SU-DHL-6 (cell line): ENCODE measurements at regions not wholly inside any gene's neighbourhood (a gene's known extent, or its start where the extent isn't known, plus 50 kb on each side); places are given as distances from the start of the nearest gene placed in this dataset.

Experiments used
- H2AFZ ChIP-seq: fragments of 200-600 bp; sonication (generic); 2 replicates; pipeline ENCODE4 v1.6.1; 2014; ENCODE audit warnings: low read depth, mild to moderate bottlenecking, moderate library complexity, mixed read lengths, antibody characterized with exemption, low read length; ENCODE audit not compliant: severe bottlenecking
- H3F3A ChIP-seq: fragments of 200-600 bp; shearing (Covaris generic); 2 replicates; pipeline ENCODE4 v1.6.0; 2016; ENCODE audit warnings: antibody characterized with exemption, mild to moderate bottlenecking; ENCODE audit not compliant: insufficient read depth
- H3K27ac ChIP-seq: fragments of 200-600 bp; sonication (generic); 2 replicates; pipeline ENCODE4 v1.5.1; 2016; ENCODE audit warnings: low read depth, mild to moderate bottlenecking, low read length, moderate library complexity, mixed read lengths
- H3K27me3 ChIP-seq: fragments of 200-600 bp; sonication (generic), shearing (Covaris generic); 2 replicates; pipeline ENCODE4 v1.6.0; 2014; ENCODE audit warnings: mild to moderate bottlenecking, low read length
- H3K36me3 ChIP-seq: fragments of 200-600 bp; sonication (generic); 2 replicates; pipeline ENCODE4 v1.6.1; 2014; ENCODE audit warnings: mild to moderate bottlenecking, low read length, mixed read lengths
- H3K4me2 ChIP-seq: fragments of 300-600, 200-600 bp; shearing (Covaris generic), sonication (generic); 2 replicates; pipeline ENCODE4 v1.6.0; 2014; ENCODE audit warnings: low read length, low read depth, mild to moderate bottlenecking; ENCODE audit not compliant: poor library complexity, severe bottlenecking
- H3K4me3 ChIP-seq: fragments of 200-600 bp; sonication (generic); 2 replicates; pipeline ENCODE4 v1.5.1; 2014; ENCODE audit warnings: antibody characterized with exemption, low read length, mild to moderate bottlenecking, mixed read lengths; ENCODE audit not compliant: insufficient read depth, poor library complexity, severe bottlenecking
- H3K79me2 ChIP-seq: fragments of 200-600 bp; sonication (generic); 2 replicates; pipeline ENCODE4 v1.6.1; 2014; ENCODE audit warnings: mild to moderate bottlenecking, low read length, moderate library complexity; ENCODE audit not compliant: insufficient read depth
- H3K9ac ChIP-seq: fragments of 200-600 bp; sonication (generic); 2 replicates; pipeline ENCODE4 v1.7.0; 2014; ENCODE audit warnings: mild to moderate bottlenecking, low read length
- H3K9me2 ChIP-seq: fragments of 200-600 bp; sonication (generic); replicated peaks from 2 replicates; pipeline ENCODE4 v1.6.1; 2014; ENCODE audit warnings: low read length; ENCODE audit not compliant: insufficient read depth
- H3K9me3 ChIP-seq: fragments of 200-600 bp; sonication (generic); 2 replicates; pipeline ENCODE4 v1.6.1; 2014; ENCODE audit warnings: low read length, mixed read lengths; ENCODE audit not compliant: insufficient read depth
- H4K20me1 ChIP-seq: fragments of 200-600 bp; sonication (generic); 2 replicates; pipeline ENCODE4 v1.6.1; 2014; ENCODE audit warnings: low read depth, mild to moderate bottlenecking, antibody characterized with exemption, low read length, moderate library complexity, mixed read lengths
- EZH2phosphoT487 ChIP-seq: fragments of 200-600 bp; sonication (generic), shearing (Covaris generic); conservative IDR thresholded peaks from 2 replicates; pipeline ENCODE4 v1.6.1; 2018; ENCODE audit warnings: mild to moderate bottlenecking, antibody characterized with exemption, low read length, moderate library complexity, mixed read lengths
- TF ChIP-seq, protein P1 (sequence below): fragments of 200-600 bp; sonication (generic); IDR thresholded peaks from one replicate; pipeline ENCODE4 v1.5.1; 2017; ENCODE audit warnings: antibody characterized with exemption, mild to moderate bottlenecking, low read length, moderate library complexity; ENCODE audit not compliant: insufficient read depth, poor library complexity, severe bottlenecking

DNA sequence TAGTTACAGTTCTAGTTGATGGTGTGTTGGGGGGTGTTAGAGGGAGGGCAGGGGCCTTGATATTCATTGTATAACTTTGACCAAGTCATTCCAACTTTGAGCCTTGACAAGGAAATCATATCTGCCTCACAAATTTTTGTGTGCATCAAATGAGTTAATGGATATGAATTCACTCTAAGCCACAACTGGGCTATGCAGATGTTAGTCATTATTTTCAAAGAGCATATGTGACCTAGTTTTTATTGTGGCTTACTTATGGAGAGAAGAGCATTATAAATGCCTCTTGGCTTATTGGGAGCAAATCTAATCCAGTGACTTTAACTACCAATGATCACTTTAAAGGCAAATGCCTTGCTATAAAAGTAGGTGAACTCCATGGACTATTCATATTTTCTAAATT lies 250.2 kb downstream of the LPIN1 start:
- Histone ChIP-seq H3F3A (peaks cover 17% of the 10 kb centered on the region), H3K4me3 (no peak overlapping the region), H3K27ac (peak overlapping the region; percentile 100; the same call in 1 of the 2 replicates), H4K20me1 (no peaks in the 10 kb centered on the region), H3K27me3 (no peaks in the 10 kb centered on the region), H2AFZ (no peak overlapping the region), H3K36me3 (peaks cover 7% of the 10 kb centered on the region; the same call in 1 of the 2 replicates), H3K9me2 (no peaks in the 10 kb centered on the region), H3K79me2 (no peaks in the 10 kb centered on the region), H3K9ac (no peak overlapping the region), H3K9me3 (no peaks in the 10 kb centered on the region; the same call in 1 of the 2 replicates), H3K4me2 (no peak overlapping the region)
- no peak for TF ChIP-seq EZH2phosphoT487
- TF ChIP-seq, protein P1, sequence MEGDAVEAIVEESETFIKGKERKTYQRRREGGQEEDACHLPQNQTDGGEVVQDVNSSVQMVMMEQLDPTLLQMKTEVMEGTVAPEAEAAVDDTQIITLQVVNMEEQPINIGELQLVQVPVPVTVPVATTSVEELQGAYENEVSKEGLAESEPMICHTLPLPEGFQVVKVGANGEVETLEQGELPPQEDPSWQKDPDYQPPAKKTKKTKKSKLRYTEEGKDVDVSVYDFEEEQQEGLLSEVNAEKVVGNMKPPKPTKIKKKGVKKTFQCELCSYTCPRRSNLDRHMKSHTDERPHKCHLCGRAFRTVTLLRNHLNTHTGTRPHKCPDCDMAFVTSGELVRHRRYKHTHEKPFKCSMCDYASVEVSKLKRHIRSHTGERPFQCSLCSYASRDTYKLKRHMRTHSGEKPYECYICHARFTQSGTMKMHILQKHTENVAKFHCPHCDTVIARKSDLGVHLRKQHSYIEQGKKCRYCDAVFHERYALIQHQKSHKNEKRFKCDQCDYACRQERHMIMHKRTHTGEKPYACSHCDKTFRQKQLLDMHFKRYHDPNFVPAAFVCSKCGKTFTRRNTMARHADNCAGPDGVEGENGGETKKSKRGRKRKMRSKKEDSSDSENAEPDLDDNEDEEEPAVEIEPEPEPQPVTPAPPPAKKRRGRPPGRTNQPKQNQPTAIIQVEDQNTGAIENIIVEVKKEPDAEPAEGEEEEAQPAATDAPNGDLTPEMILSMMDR, result no peak

GRCh38 chr2:11997142-11997541 lies 250.7 kb downstream of the LPIN1 start:
- no peaks in the 10 kb centered on the region; the same call in 1 of the 2 replicates for H3K9me3 ChIP-seq
- TF ChIP-seq, protein P1, result no peak
- TF ChIP-seq EZH2phosphoT487, result no peak
- no peaks in the 10 kb centered on the region for H3K27me3 ChIP-seq
- H4K20me1 ChIP-seq, result no peaks in the 10 kb centered on the region
- H3K9ac ChIP-seq, result no peak overlapping the region
- H3K4me3 ChIP-seq, result peak overlapping the region; percentile 35
- no peaks in the 10 kb centered on the region for H3K9me2 ChIP-seq
- H3K79me2 ChIP-seq, result no peaks in the 10 kb centered on the region
- peaks cover 17% of the 10 kb centered on the region for H3F3A ChIP-seq
- H2AFZ ChIP-seq, result peak overlapping the region; percentile 17
- H3K4me2 ChIP-seq, result peak overlapping the region; percentile 88
- peak overlapping the region; percentile 100 for H3K27ac ChIP-seq
- H3K36me3 ChIP-seq, result peaks cover 7% of the 10 kb centered on the region; the same call in 1 of the 2 replicates

DNA sequence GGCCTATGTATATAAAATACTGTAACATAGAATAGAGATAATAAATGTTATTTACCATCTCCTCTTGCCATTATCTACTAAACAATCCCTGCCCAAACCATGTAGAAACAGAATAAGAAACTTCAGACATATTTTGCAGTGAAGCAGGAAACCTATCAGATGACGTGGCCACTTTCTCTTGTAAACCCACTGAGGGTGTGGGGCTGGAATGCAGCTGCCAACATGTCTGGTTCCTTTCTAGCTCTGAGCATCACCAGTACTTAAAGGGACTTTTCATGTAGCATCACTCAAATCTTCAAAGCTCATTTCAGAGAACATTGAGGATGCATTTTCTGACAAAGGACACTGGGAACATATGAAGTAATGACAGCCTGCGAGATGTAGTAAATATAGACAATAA lies 251.8 kb downstream of the LPIN1 start:
- TF ChIP-seq, protein P1, result no peak
- no peak for TF ChIP-seq EZH2phosphoT487
- H3K27ac ChIP-seq, result peak overlapping the region; percentile 100
- H3K4me2 ChIP-seq, result peak overlapping the region; percentile 88
- no peaks in the 10 kb centered on the region for H3K9me2 ChIP-seq
- H3K27me3 ChIP-seq, result no peaks in the 10 kb centered on the region
- no peak overlapping the region for H2AFZ ChIP-seq
- peaks cover 21% of the 10 kb centered on the region for H3F3A ChIP-seq
- peak overlapping the region; percentile 57 for H3K9ac ChIP-seq
- peak overlapping the region; percentile 35 for H3K4me3 ChIP-seq
- no peaks in the 10 kb centered on the region; the same call in 1 of the 2 replicates for H3K9me3 ChIP-seq
- H4K20me1 ChIP-seq, result no peaks in the 10 kb centered on the region
- peaks cover 7% of the 10 kb centered on the region; the same call in 1 of the 2 replicates for H3K36me3 ChIP-seq
- H3K79me2 ChIP-seq, result no peaks in the 10 kb centered on the region
